SK-N-SH (cell line): ENCODE measurements at regions not wholly inside any gene's neighbourhood (a gene's known extent, or its start where the extent isn't known, plus 50 kb on each side); places are given as distances from the start of the nearest gene placed in this dataset.

Experiments
- CTCF ChIA-PET: fragments of 300-600, 350-600 bp; formaldehyde crosslinking; extraction: SDS; loops from one replicate; lab custom pipeline; 2021; lab: Yijun Ruan, JAX
- POLR2A ChIA-PET: fragments of 350-600 bp; sonication (Branson Sonifier 250); formaldehyde crosslinking; extraction: SDS; loops from one replicate; lab custom pipeline; 2020; ENCODE audit warnings: antibody characterized with exemption, inconsistent platforms; lab: Yijun Ruan, JAX
- DNase-seq: peaks from one replicate; pipeline ENCODE4 v3.0.0; 2012
- H2AFZ ChIP-seq: fragments of 200-600 bp; sonication (generic); 2 replicates; pipeline ENCODE4 v1.8.1; 2016; ENCODE audit warnings: antibody characterized with exemption, mild to moderate bottlenecking, low read depth
- H3F3A ChIP-seq: fragments of 200-600 bp; sonication (generic); replicated peaks from 2 replicates; pipeline ENCODE3; 2016; ENCODE audit warnings: antibody characterized with exemption, mild to moderate bottlenecking; ENCODE audit not compliant: insufficient read depth
- H3K27ac ChIP-seq, 2 experiments: fragments of 200-500 bp in 1 of 2; fragments of 200-600 bp in 1 of 2; sonication (Bioruptor generic) in 1 of 2; sonication (generic), shearing (Covaris generic) in 1 of 2; 2 replicates each; pipeline versions ENCODE4 v1.5.1 to v1.6.1; 2014 to 2016; ENCODE audit warnings: low read depth in 2 of 2, inconsistent platforms in 1 of 2, low read length in 1 of 2, mild to moderate bottlenecking in 1 of 2, mixed read lengths in 1 of 2
- H3K27me3 ChIP-seq: fragments of 200-600 bp; sonication (generic), shearing (Covaris generic); 2 replicates; pipeline ENCODE4 v1.6.1; 2016; ENCODE audit warnings: mixed run types; ENCODE audit not compliant: insufficient read depth
- H3K36me3 ChIP-seq, 2 experiments: fragments of 200-500 bp in 1 of 2; fragments of 200-600 bp in 1 of 2; sonication (Bioruptor generic) in 1 of 2; sonication (generic) in 1 of 2; replicated peaks in 1 of 2; 2 replicates each; pipeline versions ENCODE3 to v1.5.1; 2014 to 2016; ENCODE audit warnings: low read length in 1 of 2, mild to moderate bottlenecking in 1 of 2; ENCODE audit not compliant: insufficient read depth in 2 of 2, control insufficient read depth in 1 of 2
- H3K4me1 ChIP-seq, 2 experiments: fragments of 200-500 bp in 1 of 2; fragments of 200-600 bp in 1 of 2; sonication (Bioruptor generic) in 1 of 2; sonication (generic), shearing (Covaris generic) in 1 of 2; 2 replicates each; pipeline versions ENCODE4 v1.5.1 to v1.6.1; 2014 to 2016; ENCODE audit warnings: low read depth in 1 of 2, low read length in 1 of 2, mixed run types in 1 of 2; ENCODE audit not compliant: insufficient read depth in 2 of 2, control insufficient read depth in 1 of 2
- H3K4me2 ChIP-seq: fragments of 200-600 bp; sonication (generic), shearing (Covaris generic); 2 replicates; pipeline ENCODE4 v1.6.1; 2017; ENCODE audit warnings: mixed run types
- H3K4me3 ChIP-seq, 2 experiments: fragments of 200-500 bp in 1 of 2; fragments of 200-600 bp in 1 of 2; sonication (Bioruptor generic) in 1 of 2; sonication (generic), shearing (Covaris generic) in 1 of 2; 2 replicates each; pipeline versions ENCODE4 v1.5.1 to v1.8.1; 2014 to 2016; ENCODE audit warnings: low read depth in 2 of 2, inconsistent platforms in 1 of 2, low read length in 1 of 2, mild to moderate bottlenecking in 1 of 2, mixed read lengths in 1 of 2, moderate library complexity in 1 of 2
- H3K79me2 ChIP-seq: fragments of 200-600 bp; sonication (generic); 2 replicates; pipeline ENCODE4 v1.8.1; 2017; ENCODE audit warnings: mild to moderate bottlenecking; ENCODE audit not compliant: insufficient read depth
- H3K9ac ChIP-seq: fragments of 200-600 bp; sonication (generic); 2 replicates; pipeline ENCODE4 v1.6.1; 2017; ENCODE audit warnings: mixed run types
- H3K9me2 ChIP-seq: fragments of 200-600 bp; sonication (generic); 2 replicates; pipeline ENCODE4 v1.6.1; 2017; ENCODE audit warnings: mixed run types
- H3K9me3 ChIP-seq: fragments of 200-600 bp; sonication (generic); 2 replicates; pipeline ENCODE4 v1.6.1; 2017; ENCODE audit warnings: mixed run types, mild to moderate bottlenecking, moderate library complexity
- H4K20me1 ChIP-seq: fragments of 200-600 bp; sonication (generic); 2 replicates; pipeline ENCODE4 v1.6.1; 2017; ENCODE audit warnings: mild to moderate bottlenecking, mixed run types; ENCODE audit not compliant: insufficient read depth
- CTCF ChIP-seq: fragments of 200-600 bp; sonication (generic); IDR thresholded peaks from 2 replicates; pipeline ENCODE4 v1.6.1; 2017; ENCODE audit warnings: antibody characterized with exemption, mild to moderate bottlenecking, moderate library complexity
- EZH2phosphoT487 ChIP-seq: fragments of 200-600 bp; sonication (generic); IDR thresholded peaks from 2 replicates; pipeline ENCODE4 v1.6.1; 2017; ENCODE audit warnings: low read depth, mixed run types, mild to moderate bottlenecking, antibody characterized with exemption, moderate library complexity, borderline replicate concordance
- FOXJ3 ChIP-seq: sonication (generic); formaldehyde crosslinking; IDR thresholded peaks from 2 replicates; pipeline ENCODE4 v1.5.1; 2020; ENCODE audit warnings: mild to moderate bottlenecking, missing genetic modification reagents
- FOXM1 ChIP-seq: IDR thresholded peaks from 2 replicates; pipeline ENCODE4 v1.4.0; 2012; ENCODE audit warnings: low read depth, mild to moderate bottlenecking
- MAX ChIP-seq: IDR thresholded peaks from 2 replicates; pipeline ENCODE4 v1.4.0; 2012; ENCODE audit warnings: low read depth
- MEF2A ChIP-seq: IDR thresholded peaks from 2 replicates; pipeline ENCODE4 v1.4.0; 2012; ENCODE audit warnings: low read depth, borderline replicate concordance
- MXI1 ChIP-seq: IDR thresholded peaks from 2 replicates; pipeline ENCODE4 v1.6.1; 2012; ENCODE audit warnings: mild to moderate bottlenecking, low read depth, low read length, improper control_type of control experiment
- NRF1 ChIP-seq: IDR thresholded peaks from 2 replicates; pipeline ENCODE4 v1.6.1; 2012; ENCODE audit warnings: low read depth, mild to moderate bottlenecking, low read length
- PBX3 ChIP-seq: IDR thresholded peaks from 2 replicates; pipeline ENCODE4; 2012
- RAD21 ChIP-seq: IDR thresholded peaks from 2 replicates; pipeline ENCODE4 v1.6.1; 2012; ENCODE audit warnings: mild to moderate bottlenecking, low read length
- SIN3A ChIP-seq: IDR thresholded peaks from 2 replicates; pipeline ENCODE4 v1.6.1; 2012; ENCODE audit warnings: low read depth, mild to moderate bottlenecking, low read length, moderate library complexity, borderline replicate concordance
- SMC3 ChIP-seq: IDR thresholded peaks from 2 replicates; pipeline ENCODE4 v1.6.1; 2012; ENCODE audit warnings: low read depth, low read length, improper control_type of control experiment
- TAF1 ChIP-seq: IDR thresholded peaks from 2 replicates; pipeline ENCODE4 v1.6.1; 2012; ENCODE audit warnings: low read depth, mild to moderate bottlenecking, low read length, moderate library complexity, borderline replicate concordance
- TEAD4 ChIP-seq: IDR thresholded peaks from 2 replicates; pipeline ENCODE4 v1.4.0; 2012; ENCODE audit warnings: mild to moderate bottlenecking, borderline replicate concordance; ENCODE audit not compliant: insufficient read depth
- USF1 ChIP-seq: IDR thresholded peaks from 2 replicates; pipeline ENCODE4 v1.4.0; 2012; ENCODE audit warnings: low read depth, borderline replicate concordance
- USF2 ChIP-seq: fragments of 150-350 bp; IDR thresholded peaks from 2 replicates; pipeline ENCODE4 v1.6.1; 2017; ENCODE audit warnings: antibody characterized with exemption, low read length, low read depth, borderline replicate concordance
- YY1 ChIP-seq: IDR thresholded peaks from 2 replicates; pipeline ENCODE4 v1.4.0; 2012; ENCODE audit warnings: low read depth, mild to moderate bottlenecking
- ZBTB33 ChIP-seq: IDR thresholded peaks from 2 replicates; pipeline ENCODE4 v1.4.0; 2012; ENCODE audit warnings: low read depth, borderline replicate concordance
- WGBS: methylation state at CpG from one replicate; pipeline ENCODE4 v1.1.6; 2017; ENCODE audit warnings: low lambda C conversion rate; 5-methylcytosine and 5-hydroxymethylcytosine counted together

- Histone ChIP-seq H3K4me3 (no peak overlapping the region), H3K27me3 (peaks cover 96% of the 10 kb centered on the region), H3K9me2 (no peaks in the 10 kb centered on the region), H2AFZ (no peak overlapping the region), H3F3A (no peaks in the 10 kb centered on the region), H4K20me1 (peaks cover 3% of the 10 kb centered on the region; the same call in 1 of the 2 replicates), H3K4me2 (no peak overlapping the region), H3K4me1 (peaks cover 0 to 3% of the 10 kb centered on the region in 2 experiments; a peak in 1 of 4 replicates), H3K9me3 (no peaks in the 10 kb centered on the region), H3K79me2 (no peaks in the 10 kb centered on the region), H3K27ac (no peak overlapping the region), H3K9ac (no peak overlapping the region), H3K36me3 (no peaks in the 10 kb centered on the region)
- ChIA-PET POLR2A (no interaction called here), CTCF (interaction anchor here (0.7 to 14.0 kb wide), 9 partner anchors 14 to 188 kb away, joined by 3 to 170 read pairs (median 4); partner anchors contain the start of gene DLX3)
- 9% methylated on average over 7 of the region's 10 CpGs for WGBS
- TF ChIP-seq USF1 (no peak), MXI1 (no peak), SIN3A (no peak), FOXJ3 (CRISPR knock-in tag) (no peak), YY1 (no peak), TEAD4 (no peak), NRF1 (no peak), RAD21 (no peak), MEF2A (no peak), FOXM1 (no peak), ZBTB33 (no peak), TAF1 (no peak)
- no peak for DNase-seq
Observed at GRCh38 chr17:49906531-49907136, 58.8 kb upstream of the TAC4 start.

- Histone ChIP-seq H3K9me3 (no peaks in the 10 kb centered on the region), H3K4me3 (no peak overlapping the region), H3K4me1 (peaks cover 0 to 3% of the 10 kb centered on the region in 2 experiments; a peak in 1 of 4 replicates), H2AFZ (no peak overlapping the region), H3K9me2 (no peaks in the 10 kb centered on the region), H3K4me2 (no peak overlapping the region), H3F3A (no peaks in the 10 kb centered on the region), H3K79me2 (no peaks in the 10 kb centered on the region), H4K20me1 (peaks cover 3% of the 10 kb centered on the region; the same call in 1 of the 2 replicates), H3K27ac (no peak overlapping the region), H3K27me3 (peaks cover 98% of the 10 kb centered on the region), H3K36me3 (no peaks in the 10 kb centered on the region), H3K9ac (no peak overlapping the region)
- ChIA-PET CTCF (interaction anchor here (0.6 to 7.1 kb wide), 9 partner anchors 13 to 610 kb away, joined by 3 to 83 read pairs (median 3); no protein-coding TSS in a partner anchor), POLR2A (no interaction called here)
- no peak for DNase-seq
- 18% methylated on average over 8 of the region's 8 CpGs for WGBS
- TF ChIP-seq SMC3 (no peak), MAX (no peak), NRF1 (no peak), TAF1 (no peak), MEF2A (no peak), PBX3 (no peak), EZH2phosphoT487 (no peak), FOXJ3 (CRISPR knock-in tag) (no peak), FOXM1 (no peak), USF2 (no peak), SIN3A (no peak), TEAD4 (no peak), CTCF (no peak)
Observed at GRCh38 chr17:49907279-49907678, 59.4 kb upstream of the TAC4 start.
